Astrocyte of the hippocampus (primary cell): ENCODE measurements at regions not wholly inside any gene's neighbourhood (a gene's known extent, or its start where the extent isn't known, plus 50 kb on each side); places are given as distances from the start of the nearest gene placed in this dataset.

Experiments used
- DNase-seq: peaks from one replicate; pipeline ENCODE4 v3.0.0; 2011; ENCODE audit warnings: low read depth, low spot score

- no peak for DNase-seq
These were observed 59.4 kb upstream of the IRX4 start for GRCh38 chr5:1942158-1942557.

GRCh38 chr5:1939256-1939655, 56.5 kb upstream of the IRX4 start:
- DNase-seq: no peak

DNA sequence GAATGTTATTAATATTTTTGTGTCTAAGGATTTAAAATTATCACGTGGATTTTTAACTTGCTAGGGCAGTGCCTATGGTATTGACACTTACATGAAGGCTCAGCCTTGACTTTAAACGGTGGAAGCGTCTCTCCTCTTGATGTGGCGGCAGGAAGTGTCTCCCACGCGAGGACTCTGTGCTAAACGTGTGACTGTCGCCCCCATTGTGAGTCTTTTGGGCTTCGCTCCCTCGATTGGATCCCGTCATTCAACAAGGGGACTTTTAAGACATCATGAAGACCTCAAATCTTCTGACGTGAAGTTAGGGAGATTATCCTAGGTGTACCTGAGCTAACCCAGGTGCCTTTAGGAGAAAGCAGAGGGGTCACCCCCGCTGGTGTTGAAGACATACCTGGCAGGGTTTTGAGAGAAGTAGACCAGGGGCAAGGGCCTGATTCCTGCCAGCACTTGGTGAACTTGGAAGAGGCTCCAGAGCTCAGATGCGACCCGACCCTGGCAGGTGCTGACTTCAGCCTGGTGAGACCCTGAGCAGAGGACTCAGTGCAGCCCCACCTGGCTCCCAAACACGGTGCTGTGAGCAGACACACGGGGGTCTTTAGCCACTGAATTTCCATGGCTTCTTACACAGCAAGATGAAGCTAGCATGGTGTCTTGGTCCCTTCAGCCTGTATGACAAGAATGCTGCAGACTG, 55.7 kb upstream of the IRX4 start:
- DNase-seq: no peak

DNA sequence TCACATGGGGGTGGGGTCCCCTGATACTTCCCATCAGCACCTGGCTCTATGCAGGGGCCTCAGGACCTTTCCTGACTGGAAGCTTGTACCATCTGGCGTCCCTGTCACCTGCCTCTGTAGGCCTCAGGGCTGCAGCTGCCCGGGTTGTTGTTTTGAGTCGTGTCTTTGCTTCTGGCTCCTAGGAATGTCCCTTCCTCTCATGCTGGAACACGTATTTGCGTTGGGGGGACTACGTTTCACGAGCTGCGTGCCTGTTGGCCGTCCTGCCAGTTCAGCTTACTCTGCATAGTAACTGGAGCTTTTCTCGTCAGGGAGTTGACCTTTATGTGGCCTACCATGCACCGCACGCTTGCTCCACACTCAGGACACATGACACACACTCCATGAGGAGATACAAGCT, 54.9 kb upstream of the IRX4 start:
- no peak for DNase-seq

GRCh38 chr5:1936901-1937300, 54.2 kb upstream of the IRX4 start:
- DNase-seq: no peak

DNA sequence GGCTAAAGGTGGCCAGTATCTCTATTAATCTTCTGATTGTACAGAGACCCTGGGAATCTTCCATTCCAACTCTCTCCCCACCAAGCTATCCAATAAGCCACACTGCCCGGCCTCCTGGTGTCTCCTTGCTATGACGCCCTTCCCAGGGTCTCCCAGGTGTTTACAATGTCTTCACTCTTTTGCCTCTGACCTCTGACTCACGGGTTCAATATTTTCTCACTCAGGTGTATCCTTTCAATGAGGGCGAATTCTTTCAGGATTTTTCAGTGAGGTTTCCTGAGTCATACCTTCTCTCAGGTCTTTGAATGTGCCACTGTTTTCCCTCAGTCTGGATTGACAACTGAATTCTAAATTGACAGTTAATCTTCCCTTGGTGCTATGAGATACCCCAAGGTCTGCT, 53.7 kb upstream of the IRX4 start:
- DNase-seq: no peak

GRCh38 chr5:1934801-1935429, 52.2 kb upstream of the IRX4 start:
- DNase-seq: no peak

GRCh38 chr5:1934056-1934394, 51.3 kb upstream of the IRX4 start:
- no peak for DNase-seq

- no peak for DNase-seq
These were observed 50.8 kb upstream of the IRX4 start for GRCh38 chr5:1933364-1934055.
